H1 (cell line): ENCODE measurements at regions not wholly inside any gene's neighbourhood (a gene's known extent, or its start where the extent isn't known, plus 50 kb on each side); places are given as distances from the start of the nearest gene placed in this dataset.

Experiments used
- CTCF ChIA-PET: fragments of 300-600 bp; sonication (Branson Sonifier 250); formaldehyde crosslinking; loops from one replicate; lab custom pipeline; 2021; ENCODE audit not compliant: partially characterized antibody; lab: Charles Lee
- POLR2A ChIA-PET: fragments of 300-600 bp; sonication (Branson Sonifier 250); formaldehyde crosslinking; loops from one replicate; lab custom pipeline; 2021; ENCODE audit warnings: inconsistent platforms; ENCODE audit not compliant: partially characterized antibody; lab: Charles Lee
- DNase-seq, 2 experiments: peaks; one replicate each; pipeline versions ENCODE4 v3.0.0 to v3.0.0-alpha.2; 2010 to 2022; ENCODE audit warnings: low spot score in 2 of 2, low read depth in 1 of 2, mixed read lengths in 1 of 2
- FAIRE-seq: peaks from 2 replicates; lab custom pipeline; 2011; peaks lifted over from hg19 to GRCh38; lab: Jason Lieb, UNC
- H2AFZ ChIP-seq: 2 replicates; pipeline ENCODE4 v1.8.1; 2012; ENCODE audit warnings: low read length, inconsistent platforms
- H2AK5ac ChIP-seq: 2 replicates; pipeline ENCODE4 v1.6.1; 2013; ENCODE audit warnings: low read depth, low read length
- H2BK120ac ChIP-seq: replicated peaks from 2 replicates; pipeline ENCODE3; 2013; ENCODE audit warnings: low read depth, low read length, inconsistent platforms
- H2BK12ac ChIP-seq: 2 replicates; pipeline ENCODE4 v1.6.1; 2013; ENCODE audit warnings: low read depth, low read length
- H2BK15ac ChIP-seq: 2 replicates; pipeline ENCODE4 v1.6.1; 2013; ENCODE audit warnings: low read length
- H2BK20ac ChIP-seq: 2 replicates; pipeline ENCODE4 v1.6.1; 2013; ENCODE audit warnings: low read length
- H2BK5ac ChIP-seq: 2 replicates; pipeline ENCODE4 v1.6.1; 2013; ENCODE audit warnings: low read depth, low read length
- H3K14ac ChIP-seq: 2 replicates; pipeline ENCODE4 v1.6.1; 2013; ENCODE audit warnings: inconsistent platforms; ENCODE audit not compliant: insufficient read length
- H3K18ac ChIP-seq: 2 replicates; pipeline ENCODE4 v1.6.1; 2013; ENCODE audit warnings: low read length; ENCODE audit errors: extremely low read depth
- H3K23ac ChIP-seq: 2 replicates; pipeline ENCODE4 v1.6.1; 2013; ENCODE audit warnings: inconsistent platforms; ENCODE audit not compliant: insufficient read length
- H3K23me2 ChIP-seq: 2 replicates; pipeline ENCODE4 v1.6.1; 2013; ENCODE audit warnings: low read depth, low read length
- H3K27ac ChIP-seq: 2 replicates; pipeline ENCODE4 v1.6.1; 2011; ENCODE audit warnings: low read depth, low read length, inconsistent platforms
- H3K27me3 ChIP-seq, 4 experiments: replicated peaks in 1 of 4; 1 replicate in 1 of 4; 2 replicates in 3 of 4; pipeline versions ENCODE4 v1.6.1 to v1.8.1; 2011 to 2013; ENCODE audit warnings: low read length in 3 of 4, mild to moderate bottlenecking in 3 of 4, inconsistent platforms in 2 of 4, mixed read lengths in 2 of 4, moderate library complexity in 1 of 4; ENCODE audit not compliant: control insufficient read depth in 3 of 4, insufficient read depth in 3 of 4; ENCODE audit errors: extremely low read depth in 1 of 4
- H3K36me3 ChIP-seq, 4 experiments: 2 replicates each; pipeline versions ENCODE4 v1.6.1 to v1.8.1; 2011 to 2013; ENCODE audit warnings: mild to moderate bottlenecking in 4 of 4, low read length in 3 of 4, moderate library complexity in 2 of 4, control low read depth in 1 of 4, inconsistent platforms in 1 of 4; ENCODE audit not compliant: insufficient read depth in 4 of 4, control insufficient read depth in 2 of 4
- H3K4ac ChIP-seq: replicated peaks from 2 replicates; pipeline ENCODE3; 2013; ENCODE audit warnings: low read length, low read depth, mixed read lengths, inconsistent platforms; ENCODE audit not compliant: insufficient read length
- H3K4me1 ChIP-seq, 4 experiments: replicated peaks in 1 of 4; 1 replicate in 1 of 4; 2 replicates in 3 of 4; pipeline versions ENCODE4 v1.6.1 to v1.8.1; 2011 to 2013; ENCODE audit warnings: low read length in 3 of 4, inconsistent platforms in 2 of 4, mixed read lengths in 1 of 4; ENCODE audit not compliant: insufficient read depth in 4 of 4, control insufficient read depth in 3 of 4
- H3K4me2 ChIP-seq, 2 experiments: 2 replicates each; pipeline versions ENCODE4 v1.6.1 to v1.8.1; 2011 to 2013; ENCODE audit warnings: low read depth in 2 of 2, low read length in 2 of 2, control low read depth in 1 of 2, inconsistent platforms in 1 of 2, mild to moderate bottlenecking in 1 of 2; ENCODE audit not compliant: insufficient read depth in 1 of 2
- H3K4me3 ChIP-seq, 4 experiments: fragments of 200-600, 300-600 bp in 1 of 4; sonication (generic), shearing (Covaris generic), sonication (Bioruptor Twin) in 1 of 4; 2 replicates each; pipeline versions ENCODE4 v1.5.1 to v1.8.1; 2011 to 2016; ENCODE audit warnings: low read length in 4 of 4, low read depth in 3 of 4, control low read depth in 2 of 4, inconsistent platforms in 2 of 4, mild to moderate bottlenecking in 2 of 4, mixed read lengths in 1 of 4, moderate library complexity in 1 of 4; ENCODE audit not compliant: insufficient read depth in 2 of 4; ENCODE audit errors: extremely low read depth in 1 of 4
- H3K56ac ChIP-seq: replicated peaks from 2 replicates; pipeline ENCODE3; 2013; ENCODE audit warnings: low read depth, mild to moderate bottlenecking, mixed read lengths, low read length, inconsistent platforms; ENCODE audit not compliant: insufficient read length
- H3K79me1 ChIP-seq: 2 replicates; pipeline ENCODE4 v1.6.1; 2013; ENCODE audit warnings: low read depth, low read length, control low read depth
- H3K79me2 ChIP-seq, 2 experiments: 2 replicates each; pipeline versions ENCODE4 v1.6.1 to v1.8.1; 2012 to 2013; ENCODE audit warnings: low read length in 2 of 2, mild to moderate bottlenecking in 2 of 2, inconsistent platforms in 1 of 2; ENCODE audit not compliant: insufficient read depth in 2 of 2, control insufficient read depth in 1 of 2
- H3K9ac ChIP-seq, 4 experiments: replicated peaks in 1 of 4; 1 replicate in 1 of 4; 2 replicates in 3 of 4; pipeline versions ENCODE4 v1.6.1 to v1.8.1; 2011 to 2013; ENCODE audit warnings: low read depth in 3 of 4, low read length in 3 of 4, control low read depth in 2 of 4, mild to moderate bottlenecking in 2 of 4, moderate library complexity in 2 of 4, inconsistent platforms in 1 of 4; ENCODE audit errors: extremely low read depth in 1 of 4
- H3K9me3 ChIP-seq, 2 experiments: 2 replicates each; pipeline versions ENCODE4 v1.6.1 to v1.8.1; 2012 to 2013; ENCODE audit warnings: mild to moderate bottlenecking in 2 of 2, moderate library complexity in 2 of 2, control low read depth in 1 of 2, inconsistent platforms in 1 of 2, low read depth in 1 of 2, low read length in 1 of 2, mixed read lengths in 1 of 2; ENCODE audit not compliant: insufficient read depth in 2 of 2
- H4K20me1 ChIP-seq, 2 experiments: replicated peaks in 1 of 2; 2 replicates each; pipeline versions ENCODE3 to v1.8.1; 2011 to 2013; ENCODE audit warnings: inconsistent platforms in 2 of 2, low read length in 2 of 2, mild to moderate bottlenecking in 1 of 2; ENCODE audit not compliant: insufficient read depth in 2 of 2, control insufficient read depth in 1 of 2
- H4K5ac ChIP-seq: 2 replicates; pipeline ENCODE4 v1.6.1; 2013; ENCODE audit warnings: low read length, low read depth, mixed read lengths, inconsistent platforms; ENCODE audit not compliant: insufficient read length
- H4K8ac ChIP-seq: 2 replicates; pipeline ENCODE4 v1.8.0; 2013; ENCODE audit warnings: mild to moderate bottlenecking, moderate library complexity, low read length, inconsistent platforms; ENCODE audit not compliant: insufficient read depth; ENCODE audit errors: extremely low read depth
- H4K91ac ChIP-seq: replicated peaks from 2 replicates; pipeline ENCODE3; 2013; ENCODE audit warnings: low read length, mixed read lengths, inconsistent platforms; ENCODE audit not compliant: insufficient read length
- BACH1 ChIP-seq: IDR thresholded peaks from 2 replicates; pipeline ENCODE4 v1.6.1; 2012; ENCODE audit warnings: low read length, improper control_type of control experiment
- BCL11A ChIP-seq, 2 experiments: IDR thresholded peaks; one replicate each; pipeline ENCODE4 v1.6.1; 2011; ENCODE audit warnings: low read depth in 2 of 2, low read length in 2 of 2, mild to moderate bottlenecking in 2 of 2
- CEBPB ChIP-seq: IDR thresholded peaks from 2 replicates; pipeline ENCODE4 v1.6.1; 2012; ENCODE audit warnings: low read depth, low read length
- EP300 ChIP-seq, 2 experiments: IDR thresholded peaks; 1 replicate in 1 of 2; 2 replicates in 1 of 2; pipeline ENCODE4 v1.6.1; 2011 to 2012; ENCODE audit warnings: low read depth in 2 of 2, low read length in 2 of 2, mild to moderate bottlenecking in 2 of 2, borderline replicate concordance in 1 of 2, inconsistent platforms in 1 of 2, moderate library complexity in 1 of 2
- EZH2 ChIP-seq: fragments of 200-600 bp; sonication (generic); IDR thresholded peaks from 2 replicates; pipeline ENCODE4 v1.7.1; 2012; ENCODE audit warnings: low read depth, mild to moderate bottlenecking, moderate library complexity, low read length, inconsistent platforms; ENCODE audit not compliant: severe bottlenecking
- HDAC6 ChIP-seq: IDR thresholded peaks from one replicate; pipeline ENCODE4 v1.7.1; 2012; ENCODE audit warnings: low read depth, mild to moderate bottlenecking, inconsistent platforms, low read length, moderate library complexity
- NRF1 ChIP-seq: IDR thresholded peaks from 2 replicates; pipeline ENCODE4 v1.6.1; 2011; ENCODE audit warnings: mild to moderate bottlenecking, low read depth, low read length, improper control_type of control experiment
- SUZ12 ChIP-seq: fragments of 200-600 bp; sonication (generic); IDR thresholded peaks from 2 replicates; pipeline ENCODE4 v1.6.1; 2012; ENCODE audit warnings: mild to moderate bottlenecking, inconsistent platforms, low read length, moderate library complexity, mixed read lengths
- ZNF274 ChIP-seq: IDR thresholded peaks from 2 replicates; pipeline ENCODE4 v1.7.0; 2012; ENCODE audit warnings: low read length, borderline replicate concordance; ENCODE audit errors: extremely low read depth
- WGBS, 2 experiments: shearing (Covaris generic) in 1 of 2; methylation state at CpG; one replicate each; pipeline versions ENCODE4 v1.1.6 to v1.1.7; 2013 to 2015; ENCODE audit warnings: low lambda C conversion rate in 2 of 2, mixed read lengths in 2 of 2, inconsistent platforms in 1 of 2, low coverage in 1 of 2, missing lambda C conversion rate in 1 of 2; ENCODE audit not compliant: insufficient replicate concordance in 2 of 2, insufficient coverage in 1 of 2, insufficient read length in 1 of 2; ENCODE audit errors: extremely low coverage in 1 of 2, missing lambda C conversion rate in 1 of 2; 5-methylcytosine and 5-hydroxymethylcytosine counted together
- TF ChIP-seq, protein P1 (sequence below), 3 experiments: IDR thresholded peaks; 1 replicate in 2 of 3; 2 replicates in 1 of 3; pipeline versions ENCODE4 v1.5.1 to v1.6.1; 2011; ENCODE audit warnings: low read length in 3 of 3, mild to moderate bottlenecking in 3 of 3, inconsistent platforms in 2 of 3, low read depth in 1 of 3, moderate library complexity in 1 of 3; ENCODE audit not compliant: insufficient read depth in 1 of 3; ENCODE audit errors: control extremely low read depth in 1 of 3

DNA sequence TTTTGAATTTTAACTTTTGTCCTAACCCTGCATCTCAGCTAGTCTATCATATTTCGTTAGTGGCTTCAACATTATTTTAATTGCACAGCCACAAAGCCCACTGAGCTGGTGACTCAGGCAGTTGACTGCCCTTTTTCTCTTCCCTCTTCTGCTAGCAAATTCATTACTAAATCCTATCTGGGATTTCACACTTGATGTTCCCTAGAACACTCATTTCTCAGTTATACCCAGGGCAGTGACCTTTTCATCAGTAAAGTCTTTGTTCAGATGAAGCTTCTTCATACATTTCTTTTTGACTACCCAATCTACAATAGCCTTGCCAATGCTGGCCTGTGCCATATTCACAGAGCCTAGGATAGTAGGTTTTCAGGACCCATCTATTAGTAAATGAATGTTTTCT lies 107.0 kb downstream of the ATXN7L3B start:
- H3K4me1 ChIP-seq = no peaks in the 10 kb centered on the region
- no peak for DNase-seq
- H2AK5ac ChIP-seq = no peak overlapping the region
- H3K27ac ChIP-seq = no peak overlapping the region
- H4K5ac ChIP-seq = no peak overlapping the region
- H4K91ac ChIP-seq = no peak overlapping the region
- H3K79me2 ChIP-seq = no peaks in the 10 kb centered on the region
- no peak overlapping the region for H3K14ac ChIP-seq
- no peak for FAIRE-seq
- H3K9me3 ChIP-seq = no peaks in the 10 kb centered on the region
- H3K23ac ChIP-seq = no peak overlapping the region
- H3K27me3 ChIP-seq = no peaks in the 10 kb centered on the region
- H3K79me1 ChIP-seq = no peaks in the 10 kb centered on the region
- H3K4me2 ChIP-seq = no peak overlapping the region
- H2BK12ac ChIP-seq = no peak overlapping the region
- H4K20me1 ChIP-seq = no peaks in the 10 kb centered on the region
- H3K18ac ChIP-seq = no peak overlapping the region
- CTCF ChIA-PET = interaction anchor here (4.2 kb wide), 1 partner anchor 532 kb away, joined by 13 read pairs; no protein-coding TSS in a partner anchor
- H3K56ac ChIP-seq = no peak overlapping the region
- H3K23me2 ChIP-seq = no peaks in the 10 kb centered on the region
- no peak overlapping the region for H2BK15ac ChIP-seq
- 81% methylated on average over 1 of the region's 1 CpG; no CpG with 5 or more reads in 1 of the 2 experiments for WGBS, 2 experiments
- no peak overlapping the region for H3K4ac ChIP-seq
- no peak overlapping the region for H2BK120ac ChIP-seq
- H3K4me3 ChIP-seq = no peak overlapping the region
- no peaks in the 10 kb centered on the region for H3K36me3 ChIP-seq
- H2BK20ac ChIP-seq = no peak overlapping the region
- no peak overlapping the region for H2AFZ ChIP-seq
- H3K9ac ChIP-seq = no peak overlapping the region
- no peak overlapping the region for H2BK5ac ChIP-seq
- H4K8ac ChIP-seq = no peak overlapping the region
- POLR2A ChIA-PET = no interaction called here
- TF ChIP-seq BACH1 = no peak
- TF ChIP-seq EP300 (IDR thresholded peaks at IDR 0.05; ENCODE audit: borderline replicate concordance in 1 of 2, low read depth in 2 of 2, low read length in 2 of 2) = no peak
- TF ChIP-seq NRF1 = no peak
- no peak for TF ChIP-seq EZH2
- TF ChIP-seq SUZ12 = no peak
- no peak for TF ChIP-seq ZNF274
- TF ChIP-seq, protein P1, sequence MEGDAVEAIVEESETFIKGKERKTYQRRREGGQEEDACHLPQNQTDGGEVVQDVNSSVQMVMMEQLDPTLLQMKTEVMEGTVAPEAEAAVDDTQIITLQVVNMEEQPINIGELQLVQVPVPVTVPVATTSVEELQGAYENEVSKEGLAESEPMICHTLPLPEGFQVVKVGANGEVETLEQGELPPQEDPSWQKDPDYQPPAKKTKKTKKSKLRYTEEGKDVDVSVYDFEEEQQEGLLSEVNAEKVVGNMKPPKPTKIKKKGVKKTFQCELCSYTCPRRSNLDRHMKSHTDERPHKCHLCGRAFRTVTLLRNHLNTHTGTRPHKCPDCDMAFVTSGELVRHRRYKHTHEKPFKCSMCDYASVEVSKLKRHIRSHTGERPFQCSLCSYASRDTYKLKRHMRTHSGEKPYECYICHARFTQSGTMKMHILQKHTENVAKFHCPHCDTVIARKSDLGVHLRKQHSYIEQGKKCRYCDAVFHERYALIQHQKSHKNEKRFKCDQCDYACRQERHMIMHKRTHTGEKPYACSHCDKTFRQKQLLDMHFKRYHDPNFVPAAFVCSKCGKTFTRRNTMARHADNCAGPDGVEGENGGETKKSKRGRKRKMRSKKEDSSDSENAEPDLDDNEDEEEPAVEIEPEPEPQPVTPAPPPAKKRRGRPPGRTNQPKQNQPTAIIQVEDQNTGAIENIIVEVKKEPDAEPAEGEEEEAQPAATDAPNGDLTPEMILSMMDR (IDR thresholded peaks at IDR 0.05; ENCODE audit: control extremely low read depth in 1 of 3, insufficient read depth in 1 of 3, low read depth in 1 of 3, low read length in 3 of 3) = no peak
- no peak for TF ChIP-seq CEBPB
- TF ChIP-seq HDAC6 = no peak
- no peak for TF ChIP-seq BCL11A (IDR thresholded peaks at IDR 0.05; ENCODE audit: low read depth in 2 of 2, low read length in 2 of 2)
